ENCODE measurements at regions not wholly inside any gene's neighbourhood (a gene's known extent, or its start where the extent isn't known, plus 50 kb on each side); places are given as distances from the start of the nearest gene placed in this dataset.

DNA sequence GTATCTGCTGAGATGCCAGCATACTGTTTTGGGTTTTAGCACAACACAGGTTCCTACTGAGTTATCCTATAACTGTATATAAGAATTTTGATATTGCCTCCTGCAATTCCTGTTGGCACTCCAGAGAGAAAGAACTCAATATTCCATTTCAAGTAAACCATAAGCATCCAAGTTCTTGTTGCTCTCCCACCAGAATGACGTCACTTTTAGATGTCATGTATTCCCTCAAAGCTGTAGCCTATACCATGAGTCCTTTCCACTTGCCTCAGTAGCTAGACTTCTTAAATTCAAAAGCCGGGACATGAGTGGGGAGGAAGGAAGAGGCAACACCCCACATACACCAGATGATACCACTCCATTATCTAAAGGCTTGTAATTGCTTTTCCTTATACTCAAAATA, 171.5 kb downstream of the ALDH8A1 start (continued):
- TF ChIP-seq THAP7 (CRISPR knock-in tag; IDR thresholded peaks at IDR 0.05) (no peak), ZBTB43 (CRISPR knock-in tag; IDR thresholded peaks at IDR 0.05) (no peak)

GRCh38 chr6:134774201-134774638, 175.7 kb downstream of the ALDH8A1 start:
- ATAC-seq (no peak), FAIRE-seq (no peak), DNase-seq (ENCODE audit: extremely low read depth in 1 of 4, low spot score in 3 of 4) (no peak)
- CTCF ChIA-PET (ENCODE audit: low intra/inter-chr PET ratio), result interaction anchor here (0.5 kb wide), 1 partner anchor 1147 kb away, joined by 3 read pairs; no protein-coding TSS in a partner anchor
- no peaks in the 10 kb centered on the region for H4K20me1 ChIP-seq (replicated peaks; ENCODE audit: control insufficient read depth, insufficient read depth, low read length)
- H3K4me3 ChIP-seq, result no peak overlapping the region
- no peaks in the 10 kb centered on the region for H3K9me3 ChIP-seq (replicated peaks; ENCODE audit: control insufficient read depth, insufficient read depth, low read depth, low read length)
- H2AFZ ChIP-seq (ENCODE audit: low read depth, low read length), result no peak overlapping the region
- POLR2A ChIA-PET, result no interaction called here
- no TSS peak for BruUV-seq (replicated peaks)
- 0% methylated on average over 1 of the region's 1 CpG for WGBS (ENCODE audit: insufficient coverage, low coverage, missing lambda C conversion rate)
- no peak overlapping the region for H3K4me2 ChIP-seq (ENCODE audit: insufficient read depth, low read length)
- no peaks in the 10 kb centered on the region for H3K79me2 ChIP-seq (ENCODE audit: control insufficient read depth, insufficient read depth, low read length)
- no peaks in the 10 kb centered on the region for H3K4me1 ChIP-seq (replicated peaks in 1 of 2; ENCODE audit: control insufficient read depth in 2 of 2, insufficient read depth in 2 of 2, low read length in 2 of 2)
- H3K9ac ChIP-seq (ENCODE audit: insufficient read depth in 1 of 2, low read depth in 2 of 2, low read length in 2 of 2), result no peak overlapping the region
- H3K36me3 ChIP-seq (ENCODE audit: control insufficient read depth, insufficient read depth, low read length), result no peaks in the 10 kb centered on the region
- in situ Hi-C loops (cut with MboI) (no loop called here), intact Hi-C loops (cut with micrococcal nuclease) (no loop called here)
- no peak for TF ChIP-seq RCOR1 (IDR thresholded peaks at IDR 0.05; ENCODE audit: borderline replicate concordance in 1 of 2, low read depth in 2 of 2, low read length in 2 of 2)
- no peak for TF ChIP-seq BRD4 (IDR thresholded peaks at IDR 0.05)
- peak; percentile 28; the same call in 1 of the 2 replicates for TF ChIP-seq ZNF316 (IDR thresholded peaks at IDR 0.05)
- TF ChIP-seq MAFG (tag; conservative IDR thresholded peaks at IDR 0.05), result peak; percentile 64
- peak; percentile 37 for TF ChIP-seq NFE2 (IDR thresholded peaks at IDR 0.05; ENCODE audit: low read depth)
- peak; percentile 9; the same call in 1 of the 2 replicates for TF ChIP-seq MAFF (IDR thresholded peaks at IDR 0.05; ENCODE audit: low read length)
- TF ChIP-seq EP400 (IDR thresholded peaks at IDR 0.05), result no peak
- H3K9me1 ChIP-seq (ENCODE audit: control insufficient read depth, insufficient read depth, low read length), result no peaks in the 10 kb centered on the region
- peaks cover 0 to 5% of the 10 kb centered on the region in 2 experiments; a peak in 3 of 5 replicates for H3K27me3 ChIP-seq (ENCODE audit: control insufficient read depth in 2 of 2, insufficient read depth in 2 of 2, low read length in 2 of 2)
- no peak overlapping the region for H3K27ac ChIP-seq (ENCODE audit: extremely low read depth, low read depth, low read length)
